ENCODE measurements at regions not wholly inside any gene's neighbourhood (a gene's known extent, or its start where the extent isn't known, plus 50 kb on each side); places are given as distances from the start of the nearest gene placed in this dataset.

DNA sequence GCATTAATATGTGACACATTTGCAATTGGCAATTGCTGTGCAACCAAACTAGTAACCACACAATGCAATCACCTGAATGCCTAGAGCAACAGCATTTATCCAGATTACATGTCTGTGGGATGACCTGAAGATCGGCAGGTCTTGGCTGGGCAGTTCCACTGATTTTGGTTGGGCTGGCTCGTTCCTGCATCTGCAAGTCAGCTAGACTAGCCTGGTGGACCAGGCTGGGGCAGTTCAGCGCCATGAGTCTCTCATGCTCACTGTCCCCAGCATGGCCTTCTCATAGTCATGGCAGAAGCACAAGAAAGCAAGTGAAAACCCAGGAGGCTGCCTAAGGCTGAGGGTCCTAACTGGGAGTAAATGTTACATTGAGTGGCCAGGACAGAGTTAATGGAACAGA lies 229.1 kb upstream of the TSHZ3 start:
- Histone ChIP-seq H3K4me3 (ENCODE audit: low read depth in 1 of 3, low read length in 3 of 3) (no peak overlapping the region), H3K4me1 (ENCODE audit: control insufficient read depth in 4 of 4, insufficient read depth in 4 of 4, low read length in 3 of 4) (no peaks in the 10 kb centered on the region), H3K27me3 (ENCODE audit: control insufficient read depth in 4 of 4, insufficient read depth in 4 of 4, low read length in 3 of 4) (no peaks in the 10 kb centered on the region), H3K9ac (ENCODE audit: low read depth in 1 of 2, low read length in 2 of 2) (no peak overlapping the region), H3K9me3 (ENCODE audit: control insufficient read depth in 4 of 4, low read length in 3 of 4) (peaks cover 0 to 3% (median 0%) of the 10 kb centered on the region in 4 donors), H3K36me3 (ENCODE audit: control insufficient read depth in 4 of 4, insufficient read depth in 3 of 4, low read depth in 1 of 4, low read length in 3 of 4) (no peaks in the 10 kb centered on the region), H3K27ac (ENCODE audit: low read depth in 1 of 2, low read length in 2 of 2) (no peak overlapping the region)
- no peak for DNase-seq (ENCODE audit: low spot score)
- no peak for TF ChIP-seq NR2F2 (IDR thresholded peaks at IDR 0.05)
- TF ChIP-seq, protein P1, sequence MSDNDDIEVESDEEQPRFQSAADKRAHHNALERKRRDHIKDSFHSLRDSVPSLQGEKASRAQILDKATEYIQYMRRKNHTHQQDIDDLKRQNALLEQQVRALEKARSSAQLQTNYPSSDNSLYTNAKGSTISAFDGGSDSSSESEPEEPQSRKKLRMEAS (IDR thresholded peaks at IDR 0.05) = no peak
- no peak for TF ChIP-seq HNF4G (IDR thresholded peaks at IDR 0.05)
- TF ChIP-seq FOXA1 (IDR thresholded peaks at IDR 0.05) = no peak
- TF ChIP-seq, protein P2, sequence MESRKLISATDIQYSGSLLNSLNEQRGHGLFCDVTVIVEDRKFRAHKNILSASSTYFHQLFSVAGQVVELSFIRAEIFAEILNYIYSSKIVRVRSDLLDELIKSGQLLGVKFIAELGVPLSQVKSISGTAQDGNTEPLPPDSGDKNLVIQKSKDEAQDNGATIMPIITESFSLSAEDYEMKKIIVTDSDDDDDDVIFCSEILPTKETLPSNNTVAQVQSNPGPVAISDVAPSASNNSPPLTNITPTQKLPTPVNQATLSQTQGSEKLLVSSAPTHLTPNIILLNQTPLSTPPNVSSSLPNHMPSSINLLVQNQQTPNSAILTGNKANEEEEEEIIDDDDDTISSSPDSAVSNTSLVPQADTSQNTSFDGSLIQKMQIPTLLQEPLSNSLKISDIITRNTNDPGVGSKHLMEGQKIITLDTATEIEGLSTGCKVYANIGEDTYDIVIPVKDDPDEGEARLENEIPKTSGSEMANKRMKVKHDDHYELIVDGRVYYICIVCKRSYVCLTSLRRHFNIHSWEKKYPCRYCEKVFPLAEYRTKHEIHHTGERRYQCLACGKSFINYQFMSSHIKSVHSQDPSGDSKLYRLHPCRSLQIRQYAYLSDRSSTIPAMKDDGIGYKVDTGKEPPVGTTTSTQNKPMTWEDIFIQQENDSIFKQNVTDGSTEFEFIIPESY (IDR thresholded peaks at IDR 0.05) = no peak
- TF ChIP-seq FOXA2 (IDR thresholded peaks at IDR 0.05) = no peak
- no peak for TF ChIP-seq TAF1 (conservative IDR thresholded peaks at IDR 0.05)
- TF ChIP-seq HNF4A (conservative IDR thresholded peaks at IDR 0.05) = no peak
- WGBS = 72% methylated on average over 3 of the region's 3 CpGs

- DNase-seq (ENCODE audit: low spot score) = no peak
- H3K9ac ChIP-seq (ENCODE audit: low read depth in 1 of 2, low read length in 2 of 2) = no peak overlapping the region
- TF ChIP-seq, protein P3, sequence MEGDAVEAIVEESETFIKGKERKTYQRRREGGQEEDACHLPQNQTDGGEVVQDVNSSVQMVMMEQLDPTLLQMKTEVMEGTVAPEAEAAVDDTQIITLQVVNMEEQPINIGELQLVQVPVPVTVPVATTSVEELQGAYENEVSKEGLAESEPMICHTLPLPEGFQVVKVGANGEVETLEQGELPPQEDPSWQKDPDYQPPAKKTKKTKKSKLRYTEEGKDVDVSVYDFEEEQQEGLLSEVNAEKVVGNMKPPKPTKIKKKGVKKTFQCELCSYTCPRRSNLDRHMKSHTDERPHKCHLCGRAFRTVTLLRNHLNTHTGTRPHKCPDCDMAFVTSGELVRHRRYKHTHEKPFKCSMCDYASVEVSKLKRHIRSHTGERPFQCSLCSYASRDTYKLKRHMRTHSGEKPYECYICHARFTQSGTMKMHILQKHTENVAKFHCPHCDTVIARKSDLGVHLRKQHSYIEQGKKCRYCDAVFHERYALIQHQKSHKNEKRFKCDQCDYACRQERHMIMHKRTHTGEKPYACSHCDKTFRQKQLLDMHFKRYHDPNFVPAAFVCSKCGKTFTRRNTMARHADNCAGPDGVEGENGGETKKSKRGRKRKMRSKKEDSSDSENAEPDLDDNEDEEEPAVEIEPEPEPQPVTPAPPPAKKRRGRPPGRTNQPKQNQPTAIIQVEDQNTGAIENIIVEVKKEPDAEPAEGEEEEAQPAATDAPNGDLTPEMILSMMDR (IDR thresholded peaks at IDR 0.05; ENCODE audit: low read depth, low read length, missing input control) = no peak
- TF ChIP-seq EGR1 (IDR thresholded peaks at IDR 0.05; ENCODE audit: low read depth in 2 of 2) = no peak
- no peak for TF ChIP-seq YY1 (IDR thresholded peaks at IDR 0.05)
- TF ChIP-seq HNF4A (conservative IDR thresholded peaks at IDR 0.05) = no peak
- TF ChIP-seq RAD21 (IDR thresholded peaks at IDR 0.05) = no peak
- TF ChIP-seq ATF3 (IDR thresholded peaks at IDR 0.05) = no peak
- no peak for TF ChIP-seq HNF4G (IDR thresholded peaks at IDR 0.05)
- no peak for TF ChIP-seq RXRA (IDR thresholded peaks at IDR 0.05)
- no peak for TF ChIP-seq FOXA1 (IDR thresholded peaks at IDR 0.05)
- no peak for TF ChIP-seq SP1 (IDR thresholded peaks at IDR 0.05)
- peaks cover 0 to 3% (median 0%) of the 10 kb centered on the region in 4 donors for H3K9me3 ChIP-seq (ENCODE audit: control insufficient read depth in 4 of 4, low read length in 3 of 4)
- no peaks in the 10 kb centered on the region for H3K27me3 ChIP-seq (ENCODE audit: control insufficient read depth in 4 of 4, insufficient read depth in 4 of 4, low read length in 3 of 4)
- H3K4me3 ChIP-seq (ENCODE audit: low read depth in 1 of 3, low read length in 3 of 3) = no peak overlapping the region
- H3K27ac ChIP-seq (ENCODE audit: low read depth in 1 of 2, low read length in 2 of 2) = no peak overlapping the region
- H3K36me3 ChIP-seq (ENCODE audit: control insufficient read depth in 4 of 4, insufficient read depth in 3 of 4, low read depth in 1 of 4, low read length in 3 of 4) = no peaks in the 10 kb centered on the region
- WGBS = 90% methylated on average over 1 of the region's 1 CpG
- H3K4me1 ChIP-seq (ENCODE audit: control insufficient read depth in 4 of 4, insufficient read depth in 4 of 4, low read length in 3 of 4) = no peaks in the 10 kb centered on the region
Observed at GRCh38 chr19:31583148-31583547, 233.9 kb upstream of the TSHZ3 start.

GRCh38 chr19:31586282-31586681 lies 237.0 kb upstream of the TSHZ3 start:
- Histone ChIP-seq H3K36me3 (ENCODE audit: control insufficient read depth in 4 of 4, insufficient read depth in 3 of 4, low read depth in 1 of 4, low read length in 3 of 4) (no peaks in the 10 kb centered on the region), H3K9ac (ENCODE audit: low read depth in 1 of 2, low read length in 2 of 2) (no peak overlapping the region), H3K27me3 (ENCODE audit: control insufficient read depth in 4 of 4, insufficient read depth in 4 of 4, low read length in 3 of 4) (no peaks in the 10 kb centered on the region), H3K4me3 (ENCODE audit: low read depth in 1 of 3, low read length in 3 of 3) (no peak overlapping the region), H3K4me1 (ENCODE audit: control insufficient read depth in 4 of 4, insufficient read depth in 4 of 4, low read length in 3 of 4) (no peaks in the 10 kb centered on the region), H3K27ac (ENCODE audit: low read depth in 1 of 2, low read length in 2 of 2) (no peak overlapping the region), H3K9me3 (ENCODE audit: control insufficient read depth in 4 of 4, low read length in 3 of 4) (no peaks in the 10 kb centered on the region)
- no peak for DNase-seq (ENCODE audit: low spot score)
- TF ChIP-seq JUND (IDR thresholded peaks at IDR 0.05) (no peak), SP1 (IDR thresholded peaks at IDR 0.05) (no peak), RAD21 (IDR thresholded peaks at IDR 0.05) (no peak), HNF4G (IDR thresholded peaks at IDR 0.05) (no peak), YY1 (IDR thresholded peaks at IDR 0.05) (no peak), FOXA1 (IDR thresholded peaks at IDR 0.05) (no peak), HNF4A (conservative IDR thresholded peaks at IDR 0.05) (no peak), NR2F2 (IDR thresholded peaks at IDR 0.05) (no peak), RXRA (IDR thresholded peaks at IDR 0.05) (no peak)
- TF ChIP-seq, protein P1 (IDR thresholded peaks at IDR 0.05) = no peak
- TF ChIP-seq, protein P4, sequence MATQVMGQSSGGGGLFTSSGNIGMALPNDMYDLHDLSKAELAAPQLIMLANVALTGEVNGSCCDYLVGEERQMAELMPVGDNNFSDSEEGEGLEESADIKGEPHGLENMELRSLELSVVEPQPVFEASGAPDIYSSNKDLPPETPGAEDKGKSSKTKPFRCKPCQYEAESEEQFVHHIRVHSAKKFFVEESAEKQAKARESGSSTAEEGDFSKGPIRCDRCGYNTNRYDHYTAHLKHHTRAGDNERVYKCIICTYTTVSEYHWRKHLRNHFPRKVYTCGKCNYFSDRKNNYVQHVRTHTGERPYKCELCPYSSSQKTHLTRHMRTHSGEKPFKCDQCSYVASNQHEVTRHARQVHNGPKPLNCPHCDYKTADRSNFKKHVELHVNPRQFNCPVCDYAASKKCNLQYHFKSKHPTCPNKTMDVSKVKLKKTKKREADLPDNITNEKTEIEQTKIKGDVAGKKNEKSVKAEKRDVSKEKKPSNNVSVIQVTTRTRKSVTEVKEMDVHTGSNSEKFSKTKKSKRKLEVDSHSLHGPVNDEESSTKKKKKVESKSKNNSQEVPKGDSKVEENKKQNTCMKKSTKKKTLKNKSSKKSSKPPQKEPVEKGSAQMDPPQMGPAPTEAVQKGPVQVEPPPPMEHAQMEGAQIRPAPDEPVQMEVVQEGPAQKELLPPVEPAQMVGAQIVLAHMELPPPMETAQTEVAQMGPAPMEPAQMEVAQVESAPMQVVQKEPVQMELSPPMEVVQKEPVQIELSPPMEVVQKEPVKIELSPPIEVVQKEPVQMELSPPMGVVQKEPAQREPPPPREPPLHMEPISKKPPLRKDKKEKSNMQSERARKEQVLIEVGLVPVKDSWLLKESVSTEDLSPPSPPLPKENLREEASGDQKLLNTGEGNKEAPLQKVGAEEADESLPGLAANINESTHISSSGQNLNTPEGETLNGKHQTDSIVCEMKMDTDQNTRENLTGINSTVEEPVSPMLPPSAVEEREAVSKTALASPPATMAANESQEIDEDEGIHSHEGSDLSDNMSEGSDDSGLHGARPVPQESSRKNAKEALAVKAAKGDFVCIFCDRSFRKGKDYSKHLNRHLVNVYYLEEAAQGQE (IDR thresholded peaks at IDR 0.05) = no peak
- TF ChIP-seq, protein P2 (IDR thresholded peaks at IDR 0.05) = no peak
- WGBS = 53% methylated on average over 3 of the region's 3 CpGs
